HG02610 (cell line): ENCODE measurements at regions not wholly inside any gene's neighbourhood (a gene's known extent, or its start where the extent isn't known, plus 50 kb on each side); places are given as distances from the start of the nearest gene placed in this dataset.
"Not testable (repeated sequence)": the region's sequence is repeated elsewhere in the genome, so short reads cannot be mapped to it uniquely, and the experiment has no call there.

Experiments used
- ATAC-seq: cut with Tn5 transposase; IDR thresholded peaks from one replicate; pipeline ENCODE4 v1.9.1; 2021; ENCODE audit warnings: mild to moderate bottlenecking, moderate library complexity; ENCODE audit not compliant: unreplicated experiment

DNA sequence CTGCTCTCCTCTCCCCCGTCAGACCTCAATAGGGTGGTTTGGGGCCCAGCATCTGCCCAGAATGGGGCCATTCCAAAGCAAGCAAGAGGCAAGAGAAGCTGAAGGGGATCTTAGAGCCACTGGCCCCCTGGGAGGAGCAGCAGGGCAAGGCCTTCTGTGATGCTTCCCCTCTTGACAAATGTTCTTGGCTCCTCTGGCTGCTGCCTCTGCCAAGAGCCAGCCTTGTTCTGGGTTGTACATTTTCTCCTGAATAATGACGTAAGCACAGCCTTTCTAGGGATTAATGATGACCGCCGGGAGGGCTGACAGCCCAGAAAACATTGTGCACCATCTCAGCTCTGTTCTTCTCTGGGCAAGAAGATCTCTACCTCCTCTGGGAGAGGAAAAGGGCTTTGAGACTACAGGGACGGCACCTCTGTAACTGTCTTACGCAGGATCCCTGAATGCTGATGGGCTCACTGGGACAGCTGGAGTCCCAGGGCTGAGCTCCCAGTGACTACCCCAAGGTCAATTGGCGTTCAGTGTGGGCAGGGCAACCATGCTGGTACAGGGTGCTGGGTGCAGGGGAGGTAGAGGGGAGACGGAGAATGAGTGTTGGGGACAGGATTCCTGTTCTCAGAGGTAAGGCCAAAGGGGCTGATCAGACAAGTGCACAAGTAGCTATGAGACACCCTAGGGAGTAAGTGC lies 253.3 kb downstream of the FAM43A start:
- ATAC-seq, result no peak

DNA sequence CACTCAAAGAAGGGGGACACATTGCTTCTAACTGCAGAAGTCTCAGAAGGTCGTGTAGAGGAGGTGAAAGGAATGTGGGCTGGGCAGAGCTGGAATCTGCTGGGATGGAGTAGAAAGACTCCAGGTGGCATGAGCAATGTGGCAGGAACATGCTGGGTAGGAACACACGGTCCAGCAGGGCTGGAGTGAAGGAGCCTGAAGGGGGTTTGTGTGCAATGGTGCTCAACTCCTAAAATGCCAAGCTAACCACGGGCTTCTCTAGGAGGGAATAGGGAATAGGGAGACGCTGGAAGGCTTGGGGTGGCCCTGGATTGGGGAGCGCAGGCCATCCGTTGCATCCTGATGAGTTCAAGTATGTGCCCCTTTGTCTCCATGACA lies 253.8 kb downstream of the FAM43A start:
- ATAC-seq, result no peak

DNA sequence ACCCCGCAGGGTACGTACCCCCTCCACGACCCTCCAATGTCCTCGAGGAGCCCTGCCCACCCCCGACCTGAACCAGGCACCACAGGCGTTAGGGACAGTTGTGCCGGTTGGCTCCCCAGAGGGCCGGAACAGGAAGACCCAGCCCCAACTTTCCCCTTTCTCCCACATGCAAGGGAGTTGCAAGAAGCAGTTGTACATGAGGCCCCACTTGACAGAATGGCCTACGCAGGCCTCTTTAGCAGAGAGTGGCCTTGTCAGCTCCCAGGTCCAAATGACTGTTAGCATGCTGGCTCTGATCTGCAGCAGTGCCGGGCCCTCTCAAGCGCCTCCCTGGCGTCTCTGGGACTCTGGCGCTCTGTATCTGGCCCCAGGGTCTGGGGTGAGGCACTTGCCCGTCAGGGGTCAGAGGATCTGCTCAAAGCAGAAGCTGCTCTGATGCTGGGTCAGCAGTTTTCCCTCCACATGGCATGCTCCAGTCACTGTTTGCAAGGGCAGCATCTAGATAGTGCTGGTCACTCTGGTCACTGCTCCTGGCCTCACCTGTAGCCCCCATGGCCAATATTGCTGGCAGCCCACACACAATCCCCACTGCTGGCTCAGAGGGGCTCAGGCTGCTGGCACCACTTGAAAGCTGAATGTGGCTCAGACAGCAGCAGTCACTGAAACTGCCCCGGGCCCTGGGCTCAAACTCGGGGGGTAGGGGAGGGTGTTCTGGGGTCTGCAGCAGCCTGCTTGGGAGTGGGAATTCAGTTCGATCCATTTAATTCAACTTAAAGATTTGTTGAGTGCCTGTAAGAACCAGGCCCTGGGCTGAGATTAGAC lies 254.5 kb downstream of the FAM43A start:
- ATAC-seq, result no peak

DNA sequence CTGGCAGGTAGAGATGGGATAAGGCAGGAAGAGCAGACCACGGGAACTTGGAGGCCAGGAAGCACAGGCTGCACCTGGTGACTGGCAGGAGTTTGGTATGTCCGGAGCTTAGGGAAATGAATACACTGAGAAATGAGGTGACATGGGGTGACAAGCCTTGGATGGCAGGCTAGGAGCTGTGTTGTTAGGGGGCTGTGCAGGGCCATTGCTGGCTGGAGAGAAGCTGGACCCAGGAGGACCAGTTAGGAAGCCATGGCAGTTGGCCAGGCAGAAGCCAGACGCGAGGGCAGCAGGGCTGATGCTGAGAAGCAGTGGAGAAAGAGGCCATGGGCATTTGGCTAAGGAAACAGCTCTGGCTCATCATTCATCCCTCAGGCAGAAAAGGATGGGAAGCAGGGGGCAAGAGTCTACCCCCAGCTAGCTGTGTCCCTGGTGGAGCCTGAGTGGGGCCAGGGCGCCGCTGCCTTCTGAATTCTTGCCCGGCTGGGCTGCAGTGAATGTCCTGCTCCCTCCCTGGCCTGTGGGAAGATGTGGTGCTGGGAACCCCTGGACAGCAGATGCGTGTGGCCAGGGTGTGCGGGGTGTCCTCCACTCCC lies 255.8 kb downstream of the FAM43A start:
- ATAC-seq, result no peak

DNA sequence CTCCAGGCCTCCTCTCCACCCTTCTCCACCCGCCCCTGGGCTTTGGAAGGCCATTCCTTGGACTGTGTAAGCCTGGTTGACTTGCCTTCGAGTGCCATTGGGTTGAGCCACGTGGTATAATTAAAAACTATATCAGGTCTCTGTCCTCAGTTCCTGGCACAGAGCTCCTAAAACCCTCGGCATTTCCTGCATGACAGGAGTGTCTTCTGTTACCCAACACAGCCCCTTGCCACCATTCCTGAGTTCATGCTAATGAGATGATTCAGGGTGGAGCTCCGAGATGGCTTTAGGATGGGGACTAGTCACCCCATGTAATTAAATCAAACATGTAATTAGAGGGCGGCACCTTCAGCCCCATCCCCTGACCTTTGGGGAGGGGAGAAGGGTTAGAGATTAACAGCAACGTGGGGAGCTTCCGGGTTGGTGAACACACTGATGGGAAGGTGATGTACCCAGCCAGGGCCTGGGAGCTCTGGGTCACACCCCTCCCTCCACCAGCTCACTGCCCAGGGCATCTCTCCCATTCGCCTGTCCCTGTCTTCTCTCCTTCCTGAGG lies 256.4 kb downstream of the FAM43A start:
- ATAC-seq, result no peak

DNA sequence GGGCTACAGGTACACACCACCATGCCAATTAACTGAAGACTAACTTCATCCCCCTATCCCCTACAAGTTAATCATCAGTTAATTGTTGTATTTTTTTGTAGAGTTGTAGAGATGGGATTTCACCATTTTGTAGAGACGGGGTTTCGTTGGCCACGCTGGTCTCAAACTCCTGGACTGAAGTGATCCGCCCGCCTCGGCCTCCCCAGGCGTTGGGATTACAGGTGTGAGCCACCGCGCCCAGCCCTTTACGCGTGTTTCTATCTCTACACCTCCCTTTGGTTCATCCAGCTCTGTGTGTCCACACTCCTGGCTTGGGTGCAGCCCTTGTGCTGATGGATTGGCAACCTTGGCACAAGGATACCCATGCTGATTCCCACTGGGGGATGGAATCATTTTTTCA lies 258.8 kb downstream of the FAM43A start:
- ATAC-seq, result no peak

DNA sequence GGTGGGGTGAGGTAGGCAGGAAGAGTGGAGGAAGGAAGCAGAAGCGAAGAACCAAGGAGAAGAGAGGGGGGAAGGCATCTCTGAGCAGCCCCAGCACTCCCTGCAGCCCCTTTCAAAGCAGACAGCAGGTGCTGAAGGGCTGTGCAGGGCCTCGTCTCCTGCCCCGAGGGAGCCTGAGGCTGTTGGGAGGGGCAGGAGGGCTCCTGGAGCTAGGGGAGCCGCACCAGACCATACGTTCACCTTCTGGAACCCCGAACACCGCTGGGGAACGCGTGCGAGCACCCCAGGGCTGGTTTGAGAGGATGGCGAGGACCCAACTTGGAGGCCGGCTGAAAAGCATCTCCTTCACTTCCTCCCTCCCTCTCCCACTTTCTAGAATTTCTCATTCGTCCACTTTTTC lies 259.8 kb downstream of the FAM43A start:
- no peak for ATAC-seq

DNA sequence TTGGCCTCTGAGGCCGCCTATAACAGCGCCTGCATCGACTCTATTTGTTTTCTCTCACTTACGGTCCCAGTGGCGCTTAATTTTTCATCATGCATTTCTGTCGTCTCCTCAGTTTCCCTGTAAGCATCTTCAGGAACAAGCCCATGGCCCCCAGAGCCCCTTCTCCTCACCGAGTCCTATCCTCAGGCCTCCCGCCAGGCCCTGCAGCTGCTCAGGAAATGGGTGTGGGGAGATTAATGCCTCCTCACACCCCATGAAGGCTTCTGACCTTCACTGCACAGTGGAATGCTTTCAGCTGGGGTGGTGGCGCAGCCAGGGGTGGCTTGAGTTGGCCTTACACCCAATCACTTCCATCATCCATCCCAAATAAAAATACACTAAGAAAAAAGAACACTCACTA lies 260.4 kb downstream of the FAM43A start:
- ATAC-seq, result no peak

DNA sequence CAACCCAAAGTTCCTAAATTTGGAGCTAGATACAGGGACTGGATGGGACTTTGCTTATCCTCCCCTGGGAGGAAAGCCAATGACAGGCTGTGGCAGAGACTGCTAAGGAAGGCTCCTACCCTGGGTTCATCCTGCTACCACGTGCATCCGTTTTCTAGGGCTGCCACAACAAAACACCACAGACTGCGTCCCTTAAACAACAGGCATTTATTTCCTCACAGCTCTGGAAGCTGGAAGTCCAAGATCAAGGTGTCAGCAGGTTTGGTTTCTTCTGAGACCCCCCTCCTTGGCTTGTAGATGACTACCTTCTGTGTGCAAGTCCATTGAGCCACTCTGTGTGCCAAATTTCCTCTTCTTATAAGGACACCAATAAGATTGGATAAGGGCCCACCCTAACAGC lies 263.9 kb downstream of the FAM43A start:
- no peak for ATAC-seq

DNA sequence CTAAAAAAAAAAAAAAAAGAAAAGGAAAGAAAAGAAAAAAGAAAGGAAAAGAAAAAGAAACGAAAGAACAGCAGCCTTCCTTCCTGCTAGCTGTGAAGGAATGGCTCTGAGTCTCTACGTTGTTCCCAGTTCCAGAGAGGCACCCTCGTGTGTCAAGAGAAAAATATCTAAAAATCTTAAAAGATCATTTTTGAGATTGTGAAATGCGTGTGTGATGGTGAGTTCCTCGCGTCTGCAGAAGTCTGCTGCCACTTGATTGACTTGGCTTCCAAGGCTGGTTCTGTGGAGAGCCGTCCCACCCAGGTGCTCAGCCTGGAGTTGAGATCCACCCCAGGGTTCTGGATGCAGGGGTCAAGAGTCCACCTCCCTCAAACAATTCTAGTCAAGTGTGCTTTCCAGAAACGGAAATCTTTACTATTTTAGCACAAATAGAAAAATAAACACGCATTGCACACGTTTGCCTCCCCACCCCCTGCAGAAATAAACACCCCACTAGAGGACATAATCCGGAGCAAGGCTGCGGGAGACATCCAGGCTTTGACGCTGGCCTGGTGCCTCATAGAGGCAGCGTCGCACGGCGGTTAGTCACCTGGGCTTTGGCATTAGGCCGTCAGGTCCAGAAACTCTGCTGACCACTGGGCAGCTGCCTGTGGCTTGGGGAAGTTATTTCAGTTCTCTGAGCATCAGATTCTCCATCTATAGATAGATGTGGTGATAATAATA lies 265.4 kb downstream of the FAM43A start:
- ATAC-seq, result no peak

DNA sequence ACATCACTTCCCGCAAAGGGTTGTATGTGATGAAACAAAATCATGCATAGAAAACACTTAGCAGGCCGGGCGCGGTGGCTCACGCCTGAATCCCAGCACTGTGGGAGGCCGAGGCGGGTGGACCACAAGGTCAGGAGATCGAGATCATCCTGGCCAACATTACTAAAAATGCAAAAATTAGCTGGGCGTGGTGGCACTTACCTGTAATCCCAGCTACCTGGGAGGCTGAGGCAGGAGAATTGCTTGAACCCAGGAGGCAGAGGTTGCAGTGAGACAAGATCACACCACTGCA lies 265.9 kb downstream of the FAM43A start:
- ATAC-seq, result not testable (repeated sequence)

DNA sequence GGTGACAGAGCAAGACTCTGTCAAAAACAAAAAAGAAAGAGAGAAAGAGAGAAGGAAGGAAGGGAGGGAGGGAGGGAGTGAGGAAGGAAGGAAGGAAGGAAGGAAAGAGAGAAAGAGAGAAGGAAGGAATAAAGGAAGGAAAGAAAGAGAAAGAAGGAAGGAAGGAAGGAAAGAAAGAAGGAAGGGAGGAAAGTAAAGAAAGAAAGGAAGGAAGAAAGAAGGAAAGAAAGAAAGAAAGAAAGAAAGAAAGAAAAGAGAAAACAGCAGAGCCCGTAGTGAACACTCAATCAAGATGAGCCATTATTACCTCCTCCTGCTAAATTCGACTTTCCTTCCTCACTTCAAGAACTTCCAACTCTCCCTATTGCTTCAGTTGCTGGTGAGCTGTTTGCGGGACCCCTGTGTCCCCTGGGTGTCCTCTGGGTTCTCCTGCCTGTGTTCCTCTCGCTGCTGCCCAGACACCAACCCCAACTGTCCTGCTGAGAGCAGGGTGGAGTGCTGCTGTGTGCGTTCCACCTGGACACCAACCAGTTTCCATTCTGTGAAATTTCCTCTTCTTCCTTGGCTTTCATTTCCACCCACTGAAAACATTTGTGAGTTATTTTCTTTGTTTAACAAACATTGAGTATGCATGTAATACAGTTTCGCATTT lies 266.4 kb downstream of the FAM43A start:
- ATAC-seq, result no peak

DNA sequence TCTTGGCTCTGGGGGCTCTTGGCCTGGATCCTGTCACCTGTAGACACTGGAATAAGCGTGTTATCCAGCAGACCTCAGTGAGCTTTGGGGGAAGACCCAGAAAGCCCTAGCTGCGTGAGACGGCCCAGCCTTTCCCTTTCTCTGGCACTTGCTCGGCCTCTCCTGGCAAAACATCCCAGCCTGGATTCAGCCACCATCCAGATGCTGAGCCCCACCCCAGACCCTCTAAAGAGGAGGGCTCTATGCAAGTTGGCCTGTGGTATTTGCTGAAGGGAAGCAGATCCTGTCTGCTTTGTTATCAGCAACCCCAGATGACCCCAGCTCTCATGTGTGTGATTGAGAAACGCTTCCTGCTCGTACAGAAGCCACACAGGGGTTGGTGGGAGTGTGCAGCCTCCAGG lies 267.2 kb downstream of the FAM43A start:
- no peak for ATAC-seq

DNA sequence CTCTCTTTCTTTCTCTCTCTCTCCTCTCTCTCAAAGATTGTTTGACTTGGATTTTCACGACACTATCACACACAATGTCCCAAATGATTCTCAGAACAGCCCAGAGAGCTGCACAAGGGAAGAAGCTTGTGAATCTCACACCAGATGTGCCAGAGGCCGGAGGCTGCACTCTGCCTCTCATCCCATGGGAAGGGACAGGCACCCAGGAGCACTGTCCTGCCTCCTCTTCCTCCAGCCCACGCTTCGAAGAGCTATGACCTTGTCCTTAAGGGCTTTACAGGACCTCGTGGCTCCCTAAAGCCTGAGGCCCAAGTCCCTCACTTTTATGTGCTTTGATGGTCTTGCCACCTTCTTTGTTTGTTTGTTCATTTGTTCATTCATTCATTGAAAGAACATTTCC lies 267.6 kb downstream of the FAM43A start:
- no peak for ATAC-seq

DNA sequence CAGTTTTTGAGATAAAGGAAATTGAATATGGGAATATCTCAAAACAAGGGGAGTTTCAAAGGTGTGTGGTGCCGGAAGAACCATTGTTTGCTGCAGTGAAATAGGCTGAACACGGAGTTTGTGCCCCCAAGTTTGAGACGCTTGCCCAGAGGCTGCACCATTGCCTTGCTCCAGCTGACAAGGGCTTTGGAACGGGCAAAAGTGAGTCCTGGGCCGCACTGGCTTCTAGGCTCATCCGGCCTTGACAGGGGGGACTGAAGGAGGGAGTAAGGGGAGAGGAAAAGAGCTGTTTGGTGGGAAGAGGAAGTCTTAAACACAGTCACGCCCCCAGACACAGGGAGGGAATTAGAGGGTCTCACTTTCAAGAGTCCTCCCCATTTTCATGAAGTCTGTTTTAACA lies 269.9 kb downstream of the FAM43A start:
- no peak for ATAC-seq

DNA sequence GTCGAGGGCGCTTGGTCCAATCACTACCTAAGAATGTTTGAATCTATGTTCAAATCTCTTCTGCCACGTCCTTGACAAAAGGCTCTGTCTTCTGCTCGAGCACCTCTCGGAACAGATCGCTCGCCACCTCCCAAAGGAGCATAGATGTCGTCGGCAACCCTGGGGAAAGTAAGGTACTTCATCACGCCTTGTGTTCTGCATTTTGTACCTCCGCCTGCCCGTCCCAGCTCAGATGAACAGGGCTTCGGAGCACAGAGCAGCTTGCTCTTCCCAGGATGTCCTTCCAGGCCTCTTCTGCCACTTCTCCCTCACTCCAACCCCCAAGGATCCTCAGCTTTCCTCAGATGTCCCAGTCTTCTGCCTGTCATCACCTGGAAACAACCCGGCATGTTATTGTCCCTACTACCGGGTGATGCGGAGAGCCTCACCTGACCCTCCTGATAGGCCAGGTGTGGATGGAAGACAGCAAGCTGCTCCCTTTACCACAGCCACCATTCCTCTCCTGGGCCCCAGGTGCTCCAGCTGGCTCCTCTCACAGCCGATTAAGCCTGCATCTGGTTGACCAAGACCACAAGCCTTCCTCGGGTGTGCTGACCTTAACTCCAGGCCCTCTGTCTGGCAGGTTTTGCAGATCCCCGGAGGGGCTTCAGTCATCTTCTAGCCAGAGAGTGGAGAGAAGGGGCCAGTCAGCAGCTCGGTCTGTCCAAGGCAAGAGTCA lies 270.5 kb downstream of the FAM43A start:
- no peak for ATAC-seq

DNA sequence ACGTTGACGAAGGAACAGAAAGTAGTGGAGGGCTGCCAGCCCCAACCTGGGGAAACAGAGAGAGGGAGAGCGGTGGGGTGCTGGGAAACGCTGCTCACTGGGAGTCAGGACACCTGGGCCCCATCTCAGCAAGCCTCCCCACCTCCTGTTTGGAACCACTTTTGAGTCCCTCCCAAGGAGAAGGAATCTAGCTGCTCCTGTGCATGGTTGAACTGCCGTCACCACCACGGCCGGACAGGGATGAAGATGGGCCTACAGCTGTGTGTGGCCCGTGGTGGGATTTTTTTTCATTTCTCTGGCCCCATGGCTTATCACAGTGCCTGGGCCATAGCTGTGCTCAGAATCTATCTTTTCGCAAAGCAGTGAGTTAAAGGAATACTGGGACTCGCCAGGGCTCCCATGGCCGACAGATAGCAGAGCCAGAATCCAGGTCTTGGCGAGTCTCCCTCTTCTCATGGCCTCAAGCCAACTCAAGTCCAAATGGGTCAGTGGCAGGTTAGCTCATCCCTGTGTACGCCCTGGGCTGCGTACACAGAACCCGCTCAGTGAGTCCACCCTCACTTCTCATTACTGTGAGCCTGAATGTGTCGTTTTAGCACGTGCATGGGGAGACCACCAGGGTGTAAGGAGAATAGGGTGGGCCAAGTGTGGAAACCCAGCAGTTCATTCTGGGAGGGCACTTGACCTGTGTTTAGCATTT lies 271.2 kb downstream of the FAM43A start:
- ATAC-seq, result no peak

DNA sequence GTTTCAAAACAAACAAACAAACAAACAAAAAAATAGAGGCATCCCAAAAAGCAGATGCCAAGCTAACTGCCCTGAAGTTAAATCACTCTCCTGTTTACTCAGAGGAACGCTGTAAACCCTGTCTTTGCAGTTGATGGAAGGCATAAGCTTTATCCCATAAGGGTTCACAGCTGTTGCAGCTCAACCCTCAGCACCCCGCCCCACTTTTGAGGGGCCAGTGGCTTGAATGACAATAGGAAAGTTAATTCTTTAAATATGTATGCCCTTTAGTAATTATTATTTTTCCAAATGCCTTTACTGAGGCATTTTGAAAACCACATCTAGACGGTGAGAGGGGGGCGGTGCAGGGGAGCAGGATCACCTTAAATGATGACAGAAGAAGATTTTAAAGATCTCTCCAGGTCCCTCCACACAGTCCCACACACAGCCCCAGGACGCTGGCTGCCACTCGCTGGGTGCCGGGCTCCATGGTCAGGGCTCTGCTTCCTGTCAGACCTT lies 272.1 kb downstream of the FAM43A start:
- no peak for ATAC-seq

DNA sequence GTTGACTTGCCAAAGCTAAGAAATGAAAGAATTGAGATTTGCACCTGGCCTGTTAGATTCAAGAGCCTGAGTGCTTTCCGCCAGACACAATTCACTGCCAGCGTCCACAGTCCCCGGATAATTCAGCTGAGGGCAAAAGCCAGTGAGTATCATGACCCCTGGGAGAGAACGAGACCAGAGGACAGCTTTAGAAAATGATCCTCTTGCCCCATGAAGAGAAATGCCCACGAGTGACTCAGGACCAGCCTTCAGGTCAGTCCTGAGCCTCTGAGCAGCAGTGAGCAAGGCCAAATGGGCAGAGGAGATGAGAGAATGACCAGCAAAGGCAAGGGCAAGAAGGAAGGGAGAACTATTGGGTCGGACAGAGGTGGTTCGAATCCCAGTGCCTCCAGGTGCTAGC lies 273.5 kb downstream of the FAM43A start:
- no peak for ATAC-seq

DNA sequence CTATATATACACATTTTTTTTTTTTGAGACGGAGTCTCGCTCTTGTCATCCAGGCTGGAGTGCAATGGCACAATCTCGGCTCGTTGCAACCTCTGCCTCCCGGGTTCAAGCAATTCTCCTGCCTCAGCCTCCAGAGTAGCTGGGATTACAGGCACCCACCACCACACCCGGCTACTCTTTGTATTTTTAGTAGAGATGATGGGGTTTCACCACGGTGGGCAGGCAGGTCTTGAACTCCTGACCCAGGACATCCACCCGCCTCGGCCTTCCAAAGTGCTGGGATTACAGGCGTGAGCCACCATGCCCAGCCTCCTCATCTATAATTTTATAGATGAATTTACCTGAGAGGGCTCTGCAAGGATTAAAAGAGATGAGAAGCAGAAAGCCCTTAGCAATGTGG lies 274.0 kb downstream of the FAM43A start:
- not testable (repeated sequence) for ATAC-seq
